Left renal cortex interstitium (tissue), 4 donors: ENCODE measurements at regions not wholly inside any gene's neighbourhood (a gene's known extent, or its start where the extent isn't known, plus 50 kb on each side); places are given as distances from the start of the nearest gene placed in this dataset.

Experiments used
- DNase-seq, 4 donors: peaks; one replicate each; pipeline ENCODE4 v3.0.0-alpha.2; 2013; ENCODE audit warnings: low read depth in 4 of 4, low spot score in 2 of 4, missing footprints in 1 of 4

DNA sequence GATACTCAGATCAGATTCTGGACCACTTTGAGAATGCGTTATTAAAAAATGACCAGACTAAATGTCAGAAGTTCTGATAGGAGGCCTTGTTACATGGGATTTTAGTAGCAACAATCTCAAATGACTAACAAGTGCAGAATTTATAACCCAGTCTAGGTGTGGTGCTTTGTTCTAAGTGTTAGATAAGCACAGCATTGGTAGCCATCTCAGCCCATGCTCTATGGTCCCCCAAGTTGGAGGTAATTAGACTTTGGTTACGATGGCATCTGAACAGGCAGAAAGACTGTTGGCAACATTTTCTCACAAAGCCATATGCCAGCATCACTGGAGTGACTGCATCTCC lies 140.4 kb upstream of the RPS23 start:
- no peak for DNase-seq

GRCh38 chr5:82417776-82418607 lies 139.8 kb upstream of the RPS23 start:
- no peak for DNase-seq

- no peak for DNase-seq
Observed at GRCh38 chr5:82416512-82416911, 138.4 kb upstream of the RPS23 start.

DNA sequence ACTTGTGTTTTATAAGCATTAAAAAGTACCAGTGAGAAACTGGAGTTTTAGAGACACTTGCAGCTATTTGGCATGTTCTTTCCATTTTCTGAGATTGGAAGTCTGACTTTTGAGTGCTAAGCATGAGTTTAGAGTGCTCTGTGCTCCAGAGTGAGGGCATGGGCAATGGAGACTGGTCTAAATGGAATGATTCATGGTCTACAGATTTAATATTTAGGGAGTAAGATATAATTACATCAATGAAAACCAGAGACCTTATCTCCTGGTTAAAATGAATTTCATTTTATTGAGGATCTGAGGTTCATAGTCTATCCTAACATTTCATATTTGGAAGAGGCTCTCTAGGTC lies 135.9 kb upstream of the RPS23 start:
- DNase-seq, result no peak

GRCh38 chr5:82413302-82414040 lies 135.3 kb upstream of the RPS23 start:
- no peak for DNase-seq

DNA sequence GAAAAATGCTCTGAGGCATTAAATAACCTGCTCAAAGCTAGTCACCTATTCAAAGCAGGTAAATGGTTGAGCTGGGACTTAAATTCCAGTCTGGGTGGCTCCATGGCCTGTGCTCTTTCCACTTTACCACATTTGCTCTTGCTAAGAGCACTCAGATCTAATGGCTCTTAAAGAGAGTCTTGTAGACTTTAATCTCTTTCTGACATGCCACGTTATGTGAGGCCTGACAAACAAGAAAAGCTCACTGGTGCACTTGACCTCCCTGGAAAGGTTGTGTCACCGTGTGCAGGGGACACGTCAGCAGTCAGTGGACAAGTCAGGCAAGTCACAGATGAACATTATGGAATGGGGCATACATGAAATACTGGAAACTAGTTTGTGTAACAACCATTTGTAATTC lies 129.9 kb upstream of the RPS23 start:
- DNase-seq, result no peak

DNA sequence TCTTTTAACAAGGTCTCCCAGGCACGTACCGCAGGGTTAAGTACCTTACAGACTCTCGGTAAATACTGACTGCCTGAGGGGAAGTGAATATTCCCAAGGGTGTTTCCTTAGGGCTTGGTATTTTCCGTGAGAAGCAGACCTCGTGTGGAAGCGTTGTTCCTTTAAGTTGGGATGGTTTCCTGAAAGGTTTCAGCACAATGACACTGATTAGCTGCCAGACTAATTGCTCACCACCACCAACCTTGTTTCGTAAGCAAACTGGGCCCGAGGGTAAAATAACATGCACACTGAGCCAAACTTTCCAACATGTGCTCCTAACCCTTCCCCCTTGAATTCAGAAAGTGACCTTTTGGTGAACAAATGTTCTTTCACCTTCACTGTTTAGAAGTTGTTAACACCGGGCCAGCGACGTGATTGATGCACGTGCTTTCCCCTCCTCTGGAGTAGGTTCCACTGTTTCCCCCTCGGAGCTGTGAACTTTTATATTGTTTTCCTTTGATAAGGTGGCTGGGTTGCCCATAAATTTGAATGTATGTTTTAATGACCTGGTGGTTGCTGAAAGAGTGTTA lies 128.1 kb upstream of the RPS23 start:
- DNase-seq, result peak in 1 of 4 donors; percentile 69

DNA sequence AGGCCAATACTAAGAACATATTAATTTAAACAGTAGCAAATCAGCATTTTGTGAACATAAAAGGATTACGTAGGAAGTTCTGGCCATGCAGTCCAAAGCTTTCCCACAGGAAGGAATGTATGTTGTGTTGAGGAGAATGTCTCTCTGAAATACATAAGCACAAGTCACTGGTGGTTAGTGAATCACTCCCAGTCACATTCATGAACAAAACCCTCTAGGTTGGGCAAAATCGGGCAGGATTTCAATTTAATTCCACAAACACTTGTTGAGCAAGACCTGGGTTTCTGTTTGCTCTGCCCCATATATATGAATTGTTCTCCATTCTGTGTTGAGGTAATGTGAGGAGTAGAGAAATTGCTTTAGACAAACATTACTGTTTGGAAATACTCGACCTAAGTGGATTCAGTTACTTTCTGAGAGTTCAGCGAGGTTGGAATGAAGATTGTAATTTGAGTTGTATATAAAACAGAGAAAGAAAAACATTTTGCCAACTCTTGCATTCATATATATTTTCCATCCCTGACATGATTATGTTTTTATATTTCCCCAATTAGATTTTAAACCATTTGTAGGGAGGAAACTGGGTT lies 127.6 kb upstream of the RPS23 start:
- no peak for DNase-seq

GRCh38 chr5:82405161-82405560 lies 127.0 kb upstream of the RPS23 start:
- no peak for DNase-seq

DNA sequence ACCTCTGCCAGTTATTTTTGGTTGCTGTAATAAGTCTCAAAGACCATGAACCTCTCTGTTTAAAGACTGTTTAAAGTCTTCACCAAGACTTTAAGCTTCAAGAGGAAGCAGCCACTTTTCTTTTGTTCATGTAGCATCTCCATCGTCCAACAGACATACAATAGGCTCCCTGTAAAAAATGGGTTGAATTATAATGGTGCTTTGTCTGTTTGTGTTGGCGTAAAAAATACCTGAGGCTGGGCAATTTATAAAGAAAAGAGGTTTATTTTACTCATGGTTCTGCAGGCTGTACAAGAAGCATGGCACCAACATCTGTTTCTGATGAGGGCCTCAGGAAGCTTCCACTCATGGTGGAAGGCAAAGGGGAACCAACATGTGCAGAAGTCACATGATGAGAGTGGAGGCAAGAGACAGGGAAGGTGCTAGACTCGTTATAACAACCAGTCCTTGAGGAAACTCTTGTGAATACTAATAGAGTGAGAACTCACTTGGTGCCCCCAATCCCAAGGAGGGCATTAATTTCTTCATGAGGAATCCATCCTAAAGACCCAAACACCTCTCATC lies 126.3 kb upstream of the RPS23 start:
- no peak for DNase-seq

DNA sequence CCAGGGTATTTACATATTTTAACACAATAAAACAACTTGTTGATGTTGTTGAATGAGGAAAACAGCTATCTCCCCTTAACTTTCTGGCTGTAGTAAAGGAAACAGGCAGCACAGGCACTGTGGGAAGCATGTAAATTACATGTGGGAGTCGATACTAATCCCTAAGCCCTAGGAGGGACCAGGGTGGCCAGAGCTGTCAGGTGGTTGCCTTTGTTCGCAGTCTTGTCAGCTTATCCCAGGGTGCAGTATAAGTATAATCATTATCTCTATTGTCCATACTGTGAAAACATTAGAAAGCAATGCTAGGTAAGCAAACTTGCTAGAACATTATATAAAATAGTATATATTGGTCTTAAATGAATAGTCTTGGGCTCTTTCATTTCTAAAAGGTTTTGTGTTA lies 125.6 kb upstream of the RPS23 start:
- no peak for DNase-seq

DNA sequence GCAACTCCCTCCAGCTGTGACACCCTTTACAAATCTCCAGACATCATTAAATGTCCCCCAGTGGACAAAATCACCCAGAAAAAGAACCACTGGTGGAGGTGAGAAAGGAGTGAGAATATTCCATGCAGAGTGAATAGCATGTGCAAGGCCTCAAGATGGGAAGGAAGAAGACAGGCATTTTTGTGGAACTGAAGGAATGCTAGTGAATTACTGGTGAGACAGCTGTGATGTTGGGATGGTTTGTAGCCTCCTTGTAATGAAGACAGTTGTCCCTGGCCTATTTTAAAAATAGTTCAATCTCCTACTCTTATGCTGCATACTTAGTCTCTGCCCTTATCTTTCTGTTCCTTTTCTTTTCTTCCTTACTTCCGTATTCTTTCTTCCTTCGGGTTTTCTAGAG lies 124.9 kb upstream of the RPS23 start:
- no peak for DNase-seq

DNA sequence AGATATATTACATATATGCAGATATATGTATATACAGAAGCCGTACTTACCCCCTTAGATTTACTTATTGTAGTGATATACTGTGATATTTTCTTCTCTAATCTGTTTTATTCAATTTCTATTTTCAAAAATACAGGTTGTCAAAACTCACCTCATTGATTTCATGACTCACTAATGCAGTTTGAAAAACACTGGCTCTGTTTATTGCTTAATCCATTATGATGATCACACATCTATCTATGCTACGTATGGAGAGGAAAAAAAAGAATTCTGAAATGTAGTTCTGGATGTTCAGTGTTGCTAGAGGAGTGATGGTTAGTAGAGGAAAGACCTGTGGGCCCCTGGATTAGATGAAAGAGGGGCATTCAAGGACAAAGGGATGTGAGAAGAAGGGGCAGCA lies 121.0 kb upstream of the RPS23 start:
- no peak for DNase-seq

GRCh38 chr5:82397741-82398320 lies 119.7 kb upstream of the RPS23 start:
- no peak for DNase-seq

DNA sequence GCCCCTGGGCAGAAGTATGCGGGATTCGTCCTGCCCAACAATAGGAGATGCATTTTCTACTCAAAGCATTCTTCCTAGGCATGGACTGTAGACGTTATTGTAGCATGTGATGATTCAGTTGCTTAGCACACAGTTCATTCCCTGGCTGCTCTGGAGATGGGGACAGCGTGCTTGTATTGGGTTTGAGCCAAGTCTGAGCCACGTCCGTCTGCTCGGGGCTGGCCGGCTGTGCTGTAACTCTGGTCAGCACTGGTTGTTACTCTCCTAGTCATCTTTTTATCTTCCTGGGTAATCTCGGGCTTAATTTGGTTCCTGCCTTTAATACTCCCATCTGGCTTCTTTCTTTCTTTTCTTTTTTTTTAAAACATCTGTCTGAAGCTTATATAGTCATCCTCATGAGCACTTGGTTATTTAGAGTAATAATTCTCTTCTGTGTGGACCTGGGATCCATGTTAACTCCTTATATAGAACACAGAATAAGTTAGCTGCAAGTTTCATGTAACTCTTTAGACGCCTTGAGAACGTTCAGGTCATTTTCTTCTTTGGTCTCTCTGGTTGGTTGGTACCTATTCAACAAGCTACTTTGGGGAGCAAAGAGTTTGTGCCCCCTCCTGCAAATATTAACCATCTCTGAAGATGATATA lies 118.8 kb upstream of the RPS23 start:
- DNase-seq, result peak in 2 of 4 donors; percentile 73 to 75

DNA sequence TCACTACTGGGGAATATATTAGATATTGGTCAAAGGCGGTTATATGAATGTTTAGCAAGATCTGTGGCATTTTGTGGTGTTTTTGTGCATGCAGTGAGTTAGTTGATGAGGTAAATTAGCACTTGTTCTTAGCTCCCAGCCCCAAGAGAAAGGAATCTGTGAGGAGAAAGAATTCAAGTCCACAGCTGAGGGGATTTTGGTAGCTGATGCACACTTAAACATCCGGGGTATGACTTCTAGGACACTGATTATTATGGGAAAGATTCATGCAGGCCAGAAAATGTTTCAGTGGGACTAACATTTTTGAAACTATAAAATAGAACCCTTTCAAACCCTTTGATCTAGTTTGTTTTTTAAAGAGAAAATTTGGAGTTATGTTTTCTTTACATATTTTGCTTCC lies 118.2 kb upstream of the RPS23 start:
- no peak for DNase-seq

DNA sequence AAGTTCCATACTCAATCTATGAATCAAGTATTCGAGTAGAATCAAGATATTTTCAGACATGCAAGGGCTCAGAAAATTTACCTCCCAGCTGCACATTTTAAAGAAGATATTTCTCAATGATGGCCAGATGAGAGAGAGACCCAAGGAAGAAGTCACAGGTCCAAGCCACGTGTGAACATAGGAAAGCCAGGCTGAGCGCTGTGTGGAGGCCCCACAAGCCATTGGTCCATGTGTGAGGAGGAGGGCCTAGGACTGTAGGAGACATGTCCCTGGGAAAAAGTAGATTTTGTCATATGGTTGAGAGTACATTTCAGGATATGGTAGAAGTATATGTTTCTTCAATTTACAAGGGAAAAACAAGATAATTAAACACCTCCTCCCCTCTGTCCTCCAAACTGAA lies 115.8 kb upstream of the RPS23 start:
- DNase-seq, result no peak

DNA sequence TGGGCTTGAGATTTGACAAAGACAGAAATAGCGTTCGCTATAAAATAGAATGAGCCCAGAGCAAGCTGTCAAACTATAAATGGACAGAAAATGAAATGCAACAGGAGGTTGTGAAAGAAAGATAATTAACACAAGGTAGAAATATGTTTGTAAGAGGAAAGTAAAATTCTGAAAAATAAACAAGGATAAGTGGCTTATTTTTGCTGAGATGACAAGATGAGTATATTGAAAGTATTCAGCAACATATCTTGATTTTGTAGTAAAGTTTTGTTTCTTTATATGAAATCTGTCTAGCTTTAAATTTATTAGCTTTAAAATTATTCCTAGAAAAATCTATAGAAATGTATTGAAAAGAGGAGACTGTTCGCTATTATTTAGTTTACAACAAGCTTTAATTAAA lies 111.9 kb upstream of the RPS23 start:
- no peak for DNase-seq

DNA sequence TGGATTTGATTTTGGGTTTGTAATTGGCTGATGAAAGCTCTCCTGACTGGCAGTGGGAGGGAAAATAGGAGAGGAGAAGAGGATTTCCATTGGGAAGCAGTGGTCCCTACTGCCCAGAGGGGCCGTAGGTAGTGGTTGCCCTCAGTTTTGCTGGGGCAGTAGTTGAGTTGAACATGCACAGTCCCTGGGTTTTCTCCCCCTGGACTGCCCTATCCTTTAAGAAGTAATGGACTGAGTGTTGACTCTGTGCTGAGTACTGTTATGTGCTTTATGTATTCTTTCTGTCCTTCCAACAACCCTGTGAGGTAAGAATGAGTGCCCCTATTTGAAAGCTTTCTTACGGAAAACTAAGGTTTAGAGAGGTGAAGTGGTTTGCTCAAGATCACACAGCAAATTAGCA lies 111.2 kb upstream of the RPS23 start:
- DNase-seq, result no peak

- no peak for DNase-seq
Observed at GRCh38 chr5:82388181-82388580, 110.0 kb upstream of the RPS23 start.

GRCh38 chr5:82387819-82388166 lies 109.6 kb upstream of the RPS23 start:
- no peak for DNase-seq
